ENCODE measurements at regions not wholly inside any gene's neighbourhood (a gene's known extent, or its start where the extent isn't known, plus 50 kb on each side); places are given as distances from the start of the nearest gene placed in this dataset.

DNA sequence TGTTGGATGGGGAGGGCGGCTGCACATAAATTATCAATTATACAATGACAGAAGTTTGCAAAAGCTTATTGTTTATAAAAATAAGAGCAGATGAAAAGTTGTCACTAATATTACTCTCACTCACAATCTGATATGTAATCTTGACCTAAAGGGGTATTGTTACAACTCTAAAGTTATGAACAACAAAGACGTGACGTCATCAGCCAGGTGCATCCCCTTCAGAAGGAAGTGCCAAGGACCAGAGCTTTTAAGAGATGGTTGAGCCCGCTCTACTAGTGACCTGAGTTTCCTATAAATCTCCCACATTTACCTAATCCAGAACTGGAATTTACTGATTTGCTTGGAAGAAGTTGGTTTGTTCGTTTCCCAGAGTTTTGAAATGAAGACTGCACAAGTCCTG, 247.7 kb upstream of the MGMT start:
- WGBS, 3 donors = 76 to 84% (median 77%) methylated on average over 5 of the region's 5 CpGs
- Histone ChIP-seq H3K27me3 (no peaks in the 10 kb centered on the region), H3K4me3 (no peak overlapping the region), H3K27ac (no peak overlapping the region), H3K9me3 (no peaks in the 10 kb centered on the region), H3K36me3 (no peaks in the 10 kb centered on the region), H3K4me1 (ENCODE audit: insufficient read depth) (no peaks in the 10 kb centered on the region)
- TF ChIP-seq, protein P1, sequence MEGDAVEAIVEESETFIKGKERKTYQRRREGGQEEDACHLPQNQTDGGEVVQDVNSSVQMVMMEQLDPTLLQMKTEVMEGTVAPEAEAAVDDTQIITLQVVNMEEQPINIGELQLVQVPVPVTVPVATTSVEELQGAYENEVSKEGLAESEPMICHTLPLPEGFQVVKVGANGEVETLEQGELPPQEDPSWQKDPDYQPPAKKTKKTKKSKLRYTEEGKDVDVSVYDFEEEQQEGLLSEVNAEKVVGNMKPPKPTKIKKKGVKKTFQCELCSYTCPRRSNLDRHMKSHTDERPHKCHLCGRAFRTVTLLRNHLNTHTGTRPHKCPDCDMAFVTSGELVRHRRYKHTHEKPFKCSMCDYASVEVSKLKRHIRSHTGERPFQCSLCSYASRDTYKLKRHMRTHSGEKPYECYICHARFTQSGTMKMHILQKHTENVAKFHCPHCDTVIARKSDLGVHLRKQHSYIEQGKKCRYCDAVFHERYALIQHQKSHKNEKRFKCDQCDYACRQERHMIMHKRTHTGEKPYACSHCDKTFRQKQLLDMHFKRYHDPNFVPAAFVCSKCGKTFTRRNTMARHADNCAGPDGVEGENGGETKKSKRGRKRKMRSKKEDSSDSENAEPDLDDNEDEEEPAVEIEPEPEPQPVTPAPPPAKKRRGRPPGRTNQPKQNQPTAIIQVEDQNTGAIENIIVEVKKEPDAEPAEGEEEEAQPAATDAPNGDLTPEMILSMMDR (IDR thresholded peaks at IDR 0.05) = no peak
- TF ChIP-seq POLR2A (IDR thresholded peaks at IDR 0.05) (no peak), EP300 (IDR thresholded peaks at IDR 0.05) (no peak)
- no peak for DNase-seq
- intact Hi-C loops (cut with DNase I) = no loop called here

DNA sequence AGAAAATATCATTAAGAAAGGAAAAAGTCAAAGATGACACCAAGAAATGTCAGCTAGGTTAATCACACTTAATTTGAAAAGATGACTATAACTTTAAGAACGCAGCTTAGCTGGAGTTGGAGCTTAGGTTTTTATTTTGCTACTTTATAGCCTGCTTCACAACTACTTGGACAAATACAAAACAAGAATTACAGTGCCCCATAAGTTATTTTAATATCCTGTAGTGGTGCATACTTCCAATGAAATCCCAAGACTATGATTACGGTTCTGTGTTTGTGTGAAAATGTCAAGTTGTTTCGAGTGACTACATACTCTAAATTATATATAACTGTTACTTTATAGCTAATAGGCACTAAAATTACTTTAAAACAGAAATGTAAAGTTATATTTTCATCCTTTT, 244.6 kb upstream of the MGMT start:
- no peak for DNase-seq
- no peak overlapping the region for H3K4me3 ChIP-seq
- intact Hi-C loops (cut with DNase I) = no loop called here
- no peaks in the 10 kb centered on the region for H3K27me3 ChIP-seq
- TF ChIP-seq, protein P1 (IDR thresholded peaks at IDR 0.05) = no peak
- TF ChIP-seq POLR2A (IDR thresholded peaks at IDR 0.05) (no peak), EP300 (IDR thresholded peaks at IDR 0.05) (no peak)
- no peaks in the 10 kb centered on the region for H3K36me3 ChIP-seq
- no peaks in the 10 kb centered on the region for H3K9me3 ChIP-seq
- H3K27ac ChIP-seq = no peak overlapping the region
- WGBS, 3 donors = 23 to 53% (median 31%) methylated on average over 3 of the region's 3 CpGs
- H3K4me1 ChIP-seq (ENCODE audit: insufficient read depth) = no peaks in the 10 kb centered on the region

DNA sequence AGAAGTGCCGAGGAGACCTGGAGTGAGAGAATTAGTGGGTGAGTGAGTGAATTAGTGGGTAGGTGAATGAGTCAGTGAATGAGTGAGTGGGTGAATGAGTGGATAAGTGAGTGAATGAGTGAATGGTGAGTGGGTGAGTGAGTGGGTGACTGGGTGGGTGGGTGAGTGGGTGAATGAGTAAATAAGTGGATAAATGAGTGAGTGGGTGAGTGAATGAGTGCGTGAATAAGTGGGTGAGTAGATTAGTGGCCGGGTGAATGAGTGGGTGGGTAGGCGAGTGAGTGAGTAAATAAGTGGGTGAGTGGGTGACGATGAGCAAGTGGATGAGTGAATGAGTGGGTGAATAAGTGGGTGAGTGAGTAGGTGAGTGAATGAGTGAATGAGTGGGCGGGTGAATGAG, 243.7 kb upstream of the MGMT start:
- Histone ChIP-seq H3K4me3 (no peak overlapping the region), H3K9me3 (no peaks in the 10 kb centered on the region), H3K36me3 (no peaks in the 10 kb centered on the region), H3K4me1 (ENCODE audit: insufficient read depth) (no peaks in the 10 kb centered on the region), H3K27me3 (no peaks in the 10 kb centered on the region), H3K27ac (no peak overlapping the region)
- TF ChIP-seq, protein P1 (IDR thresholded peaks at IDR 0.05) = no peak
- TF ChIP-seq EP300 (IDR thresholded peaks at IDR 0.05) (no peak), POLR2A (IDR thresholded peaks at IDR 0.05) (no peak)
- 74 to 82% (median 78%) methylated on average over 6 of the region's 6 CpGs for WGBS, 3 donors
- intact Hi-C loops (cut with DNase I) = no loop called here
- no peak for DNase-seq

DNA sequence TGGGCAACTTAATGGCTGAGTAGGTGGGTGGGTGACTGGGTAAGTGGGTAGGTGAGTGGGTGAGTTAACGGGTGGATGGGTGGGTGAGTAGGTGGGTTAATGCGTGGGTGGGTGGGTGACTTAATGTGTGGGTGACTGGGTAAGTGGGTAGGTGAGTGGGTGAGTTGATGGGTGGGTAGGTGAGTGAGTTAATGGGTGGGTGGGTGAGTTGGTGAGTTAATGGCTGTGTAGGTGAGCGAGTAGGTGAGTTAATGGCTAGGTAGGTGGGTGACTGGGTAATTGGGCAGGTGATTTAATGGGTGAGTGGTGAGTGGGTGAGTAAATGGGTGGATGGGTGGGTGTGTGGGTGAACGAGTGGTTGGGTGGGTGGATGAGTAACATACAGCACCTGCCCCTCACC, 243.0 kb upstream of the MGMT start:
- no peaks in the 10 kb centered on the region for H3K36me3 ChIP-seq
- H3K4me3 ChIP-seq = no peak overlapping the region
- H3K4me1 ChIP-seq (ENCODE audit: insufficient read depth) = no peaks in the 10 kb centered on the region
- no peak for DNase-seq
- no peak overlapping the region for H3K27ac ChIP-seq
- intact Hi-C loops (cut with DNase I) = no loop called here
- WGBS, 3 donors = 87 to 93% (median 92%) methylated on average over 4 of the region's 4 CpGs
- no peaks in the 10 kb centered on the region for H3K9me3 ChIP-seq
- no peaks in the 10 kb centered on the region for H3K27me3 ChIP-seq
- no peak for TF ChIP-seq POLR2A (IDR thresholded peaks at IDR 0.05)
- TF ChIP-seq, protein P1 (IDR thresholded peaks at IDR 0.05) = no peak
- no peak for TF ChIP-seq EP300 (IDR thresholded peaks at IDR 0.05)

DNA sequence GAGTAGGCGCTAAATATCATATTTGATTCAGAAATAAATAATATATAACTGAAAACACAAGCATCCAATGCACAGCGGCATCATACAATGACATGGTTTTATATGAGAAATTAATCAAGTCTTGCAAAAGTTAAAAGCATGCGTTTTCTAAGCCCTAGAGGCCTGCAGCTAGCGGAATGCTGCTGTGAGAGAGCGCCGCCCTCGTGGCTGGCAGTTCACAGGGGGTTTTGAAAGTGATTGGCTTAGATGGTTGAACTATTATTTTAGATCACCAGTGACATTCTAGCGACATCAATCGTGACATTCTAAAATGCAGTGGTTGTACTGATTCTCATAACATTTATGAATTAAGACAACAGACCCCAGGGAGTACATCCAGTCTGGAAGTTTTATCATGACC, 235.2 kb upstream of the MGMT start:
- intact Hi-C loops (cut with DNase I) = no loop called here
- Histone ChIP-seq H3K27ac (no peak overlapping the region), H3K4me1 (ENCODE audit: insufficient read depth) (no peaks in the 10 kb centered on the region), H3K4me3 (no peak overlapping the region), H3K9me3 (no peaks in the 10 kb centered on the region), H3K36me3 (no peaks in the 10 kb centered on the region), H3K27me3 (no peaks in the 10 kb centered on the region)
- DNase-seq = no peak
- TF ChIP-seq, protein P1 (IDR thresholded peaks at IDR 0.05) = no peak
- no peak for TF ChIP-seq POLR2A (IDR thresholded peaks at IDR 0.05)
- WGBS, 3 donors = 93 to 97% (median 96%) methylated on average over 9 of the region's 9 CpGs

Data from ovary (tissue), 7 donors.